ENCODE measurements at regions not wholly inside any gene's neighbourhood (a gene's known extent, or its start where the extent isn't known, plus 50 kb on each side); places are given as distances from the start of the nearest gene placed in this dataset.
"Not testable (repeated sequence)": the region's sequence is repeated elsewhere in the genome, so short reads cannot be mapped to it uniquely, and the experiment has no call there.

DNA sequence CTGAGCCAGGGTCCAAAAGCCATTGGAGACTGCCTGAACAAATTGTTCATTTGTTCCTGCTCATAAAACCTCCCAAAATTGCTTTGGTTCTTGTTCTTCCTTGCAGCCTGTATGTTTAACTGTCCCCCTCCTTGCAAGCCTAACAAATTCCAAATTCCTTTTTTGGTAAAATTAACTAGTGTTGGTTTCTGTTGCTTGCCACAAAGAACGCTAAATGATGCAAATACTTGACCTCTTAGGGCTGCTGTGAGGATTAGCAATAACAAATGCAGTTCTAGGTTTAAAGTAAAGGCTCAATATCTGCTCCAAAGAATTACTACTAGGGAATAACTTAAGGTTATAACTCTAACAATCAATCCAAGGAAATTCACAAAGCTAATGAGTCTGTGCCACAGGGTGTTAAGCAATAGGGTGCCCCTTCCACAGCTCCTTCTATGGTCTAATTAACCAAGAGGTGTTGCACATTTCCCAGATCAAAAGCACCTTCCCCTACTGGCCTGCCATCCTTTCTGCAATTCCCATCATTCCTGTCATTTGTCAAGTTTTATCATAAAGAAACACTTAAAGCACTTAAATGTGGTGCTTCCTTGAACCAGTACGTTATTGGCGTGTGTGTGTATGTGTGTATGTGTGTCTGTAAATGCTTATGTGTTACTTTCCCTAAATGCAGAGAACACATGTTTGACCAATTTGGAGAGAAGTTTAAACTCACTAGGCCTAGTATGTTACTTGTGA is 110.2 kb downstream of the RAP2A start:
- Mint-ChIP-seq H3K9me3 (peaks cover 0 to 4% (median 0%) of the 10 kb centered on the region in 11 donors), H3K36me3 (no peaks in the 10 kb centered on the region), H3K4me1 (peaks cover 0 to 9% (median 4%) of the 10 kb centered on the region in 7 donors), H3K4me3 (no peak overlapping the region), H3K27ac (no peak overlapping the region), H3K27me3 (peaks cover 0 to 23% (median 18%) of the 10 kb centered on the region in 5 donors)
- ATAC-seq, result no peak
- CTCF ChIA-PET, result no interaction called here
- Histone ChIP-seq H3K36me3 (ENCODE audit: control insufficient read depth in 2 of 3, insufficient read depth in 3 of 3, low read length in 3 of 3) (no peaks in the 10 kb centered on the region), H3K9me3 (ENCODE audit: control insufficient read depth in 2 of 3, low read length in 3 of 3) (no peaks in the 10 kb centered on the region), H3K27ac (ENCODE audit: low read depth, low read length) (no peak overlapping the region), H3K4me1 (ENCODE audit: control insufficient read depth in 2 of 2, insufficient read depth in 2 of 2, low read length in 2 of 2) (no peaks in the 10 kb centered on the region), H3K27me3 (ENCODE audit: control insufficient read depth in 2 of 2, insufficient read depth in 2 of 2, low read length in 2 of 2) (no peaks in the 10 kb centered on the region), H3K4me3 (ENCODE audit: low read length) (no peak overlapping the region)
- no peak for DNase-seq
- intact Hi-C loops (cut with micrococcal nuclease), result no loop called here
- POLR2A ChIA-PET, result no interaction called here

DNA sequence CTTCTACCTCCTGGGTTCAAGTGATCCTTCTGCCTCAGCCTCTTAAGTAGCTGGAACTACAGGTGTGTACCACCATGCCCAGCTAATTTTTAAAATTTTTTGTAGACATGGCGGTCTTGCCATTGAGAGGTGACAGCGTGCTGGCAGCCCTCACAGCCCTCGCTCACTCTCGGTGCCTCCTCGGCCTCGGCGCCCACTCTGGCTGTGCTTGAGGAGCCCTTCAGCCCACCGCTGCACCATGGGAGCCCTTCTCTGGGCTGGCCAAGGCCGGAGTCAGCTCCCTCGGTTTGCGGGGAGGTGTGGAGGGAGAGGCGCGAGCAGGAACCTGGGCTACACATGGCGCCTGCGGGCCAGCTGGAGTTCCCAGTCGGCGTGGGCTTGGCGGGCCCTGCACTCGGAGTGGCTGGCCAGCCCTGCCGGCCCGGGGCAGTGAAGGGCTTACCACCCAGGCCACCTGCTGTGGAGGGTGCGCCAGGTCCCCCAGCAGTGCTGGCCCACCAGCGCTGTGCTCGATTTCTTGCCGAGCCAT is 111.1 kb downstream of the RAP2A start:
- H3K4me1 Mint-ChIP-seq; H3K9me3 Mint-ChIP-seq; H3K36me3 ChIP-seq (ENCODE audit: control insufficient read depth in 2 of 3, insufficient read depth in 3 of 3, low read length in 3 of 3); H3K9me3 ChIP-seq (ENCODE audit: control insufficient read depth in 2 of 3, low read length in 3 of 3); DNase-seq; ATAC-seq; H3K4me3 Mint-ChIP-seq; H3K4me3 ChIP-seq (ENCODE audit: low read length); H3K27me3 ChIP-seq (ENCODE audit: control insufficient read depth in 2 of 2, insufficient read depth in 2 of 2, low read length in 2 of 2); intact Hi-C loops (cut with micrococcal nuclease); H3K27ac Mint-ChIP-seq; H3K4me1 ChIP-seq (ENCODE audit: control insufficient read depth in 2 of 2, insufficient read depth in 2 of 2, low read length in 2 of 2); H3K36me3 Mint-ChIP-seq; CTCF ChIA-PET; H3K27ac ChIP-seq (ENCODE audit: low read depth, low read length): not testable (repeated sequence)
- H3K27me3 Mint-ChIP-seq, result peaks cover 0 to 23% (median 18%) of the 10 kb centered on the region in 5 donors
- POLR2A ChIA-PET, result interaction anchor here (0.6 kb wide), 1 partner anchor 9 kb away, joined by 3 read pairs; no protein-coding TSS in a partner anchor

DNA sequence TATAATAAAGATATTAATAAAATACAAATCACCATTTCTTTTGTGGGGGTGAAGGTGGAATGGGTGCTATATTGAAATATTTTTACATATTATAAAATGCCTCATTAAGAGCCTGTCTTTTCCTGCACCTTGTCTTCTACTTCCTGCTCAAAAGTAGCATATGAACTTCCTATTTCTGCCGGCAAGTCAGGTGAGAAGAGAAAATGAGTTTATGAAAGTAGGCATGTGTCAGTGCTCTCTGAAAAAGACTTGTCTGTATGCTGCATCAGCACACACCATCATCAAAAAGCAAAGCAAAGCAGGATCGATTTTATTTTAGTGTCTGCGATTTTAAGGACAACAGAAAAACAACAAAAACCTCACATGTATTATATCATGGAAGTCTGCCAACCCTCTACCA is 114.2 kb downstream of the RAP2A start:
- peaks cover 0 to 9% (median 4%) of the 10 kb centered on the region in 7 donors for H3K4me1 Mint-ChIP-seq
- DNase-seq, result no peak
- no peak for ATAC-seq
- H3K27me3 Mint-ChIP-seq, result peaks cover 0 to 24% (median 15%) of the 10 kb centered on the region in 5 donors
- H3K4me3 Mint-ChIP-seq, result no peak overlapping the region
- Histone ChIP-seq H3K27me3 (ENCODE audit: control insufficient read depth in 2 of 2, insufficient read depth in 2 of 2, low read length in 2 of 2) (no peaks in the 10 kb centered on the region), H3K27ac (ENCODE audit: low read depth, low read length) (no peak overlapping the region), H3K36me3 (ENCODE audit: control insufficient read depth in 2 of 3, insufficient read depth in 3 of 3, low read length in 3 of 3) (no peaks in the 10 kb centered on the region), H3K4me1 (ENCODE audit: control insufficient read depth in 2 of 2, insufficient read depth in 2 of 2, low read length in 2 of 2) (no peaks in the 10 kb centered on the region), H3K4me3 (ENCODE audit: low read length) (no peak overlapping the region), H3K9me3 (ENCODE audit: control insufficient read depth in 2 of 3, low read length in 3 of 3) (no peaks in the 10 kb centered on the region)
- H3K27ac Mint-ChIP-seq, result no peak overlapping the region
- intact Hi-C loops (cut with micrococcal nuclease), result no loop called here
- H3K36me3 Mint-ChIP-seq, result no peaks in the 10 kb centered on the region
- ChIA-PET POLR2A (no interaction called here), CTCF (no interaction called here)
- H3K9me3 Mint-ChIP-seq, result peaks cover 0 to 4% (median 0%) of the 10 kb centered on the region in 11 donors

GRCh38 chr13:97548711-97549110 is 114.7 kb downstream of the RAP2A start:
- no peak overlapping the region for H3K4me3 Mint-ChIP-seq
- peaks cover 0 to 4% (median 0%) of the 10 kb centered on the region in 11 donors for H3K9me3 Mint-ChIP-seq
- H3K27me3 Mint-ChIP-seq, result peaks cover 0 to 22% (median 9%) of the 10 kb centered on the region in 5 donors
- POLR2A ChIA-PET, result no interaction called here
- ATAC-seq (no peak), DNase-seq (no peak)
- H3K27me3 ChIP-seq (ENCODE audit: control insufficient read depth in 2 of 2, insufficient read depth in 2 of 2, low read length in 2 of 2), result no peaks in the 10 kb centered on the region
- CTCF ChIA-PET, result no interaction called here
- no peak overlapping the region for H3K27ac ChIP-seq (ENCODE audit: low read depth, low read length)
- H3K36me3 Mint-ChIP-seq, result no peaks in the 10 kb centered on the region
- no peak overlapping the region for H3K27ac Mint-ChIP-seq
- H3K4me3 ChIP-seq (ENCODE audit: low read length), result no peak overlapping the region
- H3K4me1 ChIP-seq (ENCODE audit: control insufficient read depth in 2 of 2, insufficient read depth in 2 of 2, low read length in 2 of 2), result no peaks in the 10 kb centered on the region
- H3K36me3 ChIP-seq (ENCODE audit: control insufficient read depth in 2 of 3, insufficient read depth in 3 of 3, low read length in 3 of 3), result no peaks in the 10 kb centered on the region
- H3K9me3 ChIP-seq (ENCODE audit: control insufficient read depth in 2 of 3, low read length in 3 of 3), result no peaks in the 10 kb centered on the region
- peaks cover 0 to 9% (median 4%) of the 10 kb centered on the region in 7 donors for H3K4me1 Mint-ChIP-seq
- intact Hi-C loops (cut with micrococcal nuclease), result no loop called here

GRCh38 chr13:97549201-97549600 is 115.2 kb downstream of the RAP2A start:
- H3K36me3 ChIP-seq (ENCODE audit: control insufficient read depth in 2 of 3, insufficient read depth in 3 of 3, low read length in 3 of 3), result no peaks in the 10 kb centered on the region
- ChIA-PET POLR2A (no interaction called here), CTCF (no interaction called here)
- no peak for ATAC-seq
- Mint-ChIP-seq H3K4me3 (no peak overlapping the region), H3K9me3 (peaks cover 0 to 4% (median 0%) of the 10 kb centered on the region in 11 donors), H3K4me1 (peaks cover 0 to 9% (median 4%) of the 10 kb centered on the region in 7 donors), H3K36me3 (no peaks in the 10 kb centered on the region), H3K27me3 (peaks cover 0 to 22% (median 7%) of the 10 kb centered on the region in 5 donors), H3K27ac (no peak overlapping the region)
- no peak overlapping the region for H3K27ac ChIP-seq (ENCODE audit: low read depth, low read length)
- H3K9me3 ChIP-seq (ENCODE audit: control insufficient read depth in 2 of 3, low read length in 3 of 3), result no peaks in the 10 kb centered on the region
- no peak for DNase-seq
- intact Hi-C loops (cut with micrococcal nuclease), result no loop called here
- no peaks in the 10 kb centered on the region for H3K27me3 ChIP-seq (ENCODE audit: control insufficient read depth in 2 of 2, insufficient read depth in 2 of 2, low read length in 2 of 2)
- no peaks in the 10 kb centered on the region for H3K4me1 ChIP-seq (ENCODE audit: control insufficient read depth in 2 of 2, insufficient read depth in 2 of 2, low read length in 2 of 2)
- H3K4me3 ChIP-seq (ENCODE audit: low read length), result no peak overlapping the region

DNA sequence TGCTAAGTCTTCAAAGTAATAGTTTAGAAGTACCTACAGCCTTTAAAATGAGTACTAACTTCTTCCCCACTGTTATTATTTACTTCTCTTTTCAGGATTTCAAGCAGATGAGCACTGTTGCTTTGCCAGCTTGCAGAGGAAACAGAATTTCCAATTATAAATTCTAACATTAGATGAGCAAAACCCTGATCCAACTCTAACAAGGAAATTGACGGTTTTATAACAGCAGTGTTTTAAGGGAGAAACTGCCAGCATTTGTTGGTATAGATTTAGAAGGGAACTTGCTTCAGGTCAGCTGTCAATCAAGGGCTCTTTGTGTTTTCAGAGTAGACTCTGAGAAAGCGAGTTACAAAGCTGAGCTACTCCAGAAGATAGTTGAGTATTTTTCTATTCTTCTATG is 120.5 kb downstream of the RAP2A start:
- Histone ChIP-seq H3K9me3 (ENCODE audit: control insufficient read depth in 2 of 3, low read length in 3 of 3) (no peaks in the 10 kb centered on the region), H3K27ac (ENCODE audit: low read depth, low read length) (no peak overlapping the region), H3K4me3 (ENCODE audit: low read length) (no peak overlapping the region), H3K27me3 (ENCODE audit: control insufficient read depth in 2 of 2, insufficient read depth in 2 of 2, low read length in 2 of 2) (no peaks in the 10 kb centered on the region), H3K4me1 (ENCODE audit: control insufficient read depth in 2 of 2, insufficient read depth in 2 of 2, low read length in 2 of 2) (no peaks in the 10 kb centered on the region), H3K36me3 (ENCODE audit: control insufficient read depth in 2 of 3, insufficient read depth in 3 of 3, low read length in 3 of 3) (no peaks in the 10 kb centered on the region)
- H3K9me3 Mint-ChIP-seq, result no peaks in the 10 kb centered on the region
- no peak overlapping the region for H3K27ac Mint-ChIP-seq
- ChIA-PET CTCF (no interaction called here), POLR2A (no interaction called here)
- intact Hi-C loops (cut with micrococcal nuclease), result no loop called here
- ATAC-seq (no peak), DNase-seq (no peak)
- peaks cover 0 to 9% (median 0%) of the 10 kb centered on the region in 5 donors for H3K27me3 Mint-ChIP-seq
- no peak overlapping the region for H3K4me3 Mint-ChIP-seq
- H3K36me3 Mint-ChIP-seq, result no peaks in the 10 kb centered on the region
- no peaks in the 10 kb centered on the region for H3K4me1 Mint-ChIP-seq

DNA sequence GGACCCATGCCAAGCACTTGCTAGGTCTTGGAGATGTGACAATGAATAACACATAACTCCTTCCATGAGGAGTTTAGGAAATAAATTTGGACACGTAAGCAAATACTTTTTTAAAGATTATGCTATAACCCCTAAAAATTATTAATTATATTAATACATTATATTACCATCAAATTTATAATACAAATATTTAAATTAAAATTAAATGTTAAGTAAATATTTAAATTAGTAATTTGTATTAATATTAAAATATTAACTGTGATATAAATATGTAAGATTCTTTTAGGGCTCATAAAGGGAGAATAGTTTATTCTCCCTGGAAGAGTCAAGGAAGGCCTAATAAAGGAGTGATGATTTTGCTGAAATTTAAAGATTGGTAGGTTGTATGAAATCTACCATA is 121.1 kb downstream of the RAP2A start:
- no peak for DNase-seq
- no peaks in the 10 kb centered on the region for H3K27me3 ChIP-seq (ENCODE audit: control insufficient read depth in 2 of 2, insufficient read depth in 2 of 2, low read length in 2 of 2)
- intact Hi-C loops (cut with micrococcal nuclease), result no loop called here
- H3K4me3 ChIP-seq (ENCODE audit: low read length), result no peak overlapping the region
- Mint-ChIP-seq H3K27ac (no peak overlapping the region), H3K36me3 (no peaks in the 10 kb centered on the region), H3K4me3 (no peak overlapping the region), H3K9me3 (no peaks in the 10 kb centered on the region), H3K27me3 (peaks cover 0 to 9% (median 0%) of the 10 kb centered on the region in 5 donors), H3K4me1 (no peaks in the 10 kb centered on the region)
- no peaks in the 10 kb centered on the region for H3K36me3 ChIP-seq (ENCODE audit: control insufficient read depth in 2 of 3, insufficient read depth in 3 of 3, low read length in 3 of 3)
- no peaks in the 10 kb centered on the region for H3K9me3 ChIP-seq (ENCODE audit: control insufficient read depth in 2 of 3, low read length in 3 of 3)
- no peaks in the 10 kb centered on the region for H3K4me1 ChIP-seq (ENCODE audit: control insufficient read depth in 2 of 2, insufficient read depth in 2 of 2, low read length in 2 of 2)
- ChIA-PET POLR2A (no interaction called here), CTCF (no interaction called here)
- no peak overlapping the region for H3K27ac ChIP-seq (ENCODE audit: low read depth, low read length)
- no peak for ATAC-seq

Data from naive thymus-derived CD4-positive, alpha-beta T cell (primary cell).